Esophagus muscularis mucosa (tissue), 4 donors: ENCODE measurements at regions not wholly inside any gene's neighbourhood (a gene's known extent, or its start where the extent isn't known, plus 50 kb on each side); places are given as distances from the start of the nearest gene placed in this dataset.

Source experiments
- DNase-seq: peaks from one replicate; pipeline ENCODE4 v3.0.0-alpha.2; 2017; ENCODE audit errors: extremely low spot score
- H3K27ac ChIP-seq, 4 donors: fragments of 200-600 bp; sonication (generic); replicated peaks in 1 of 4; 1 replicate in 3 of 4; 2 replicates in 1 of 4; pipeline ENCODE4 v1.5.1; 2016 to 2019; ENCODE audit warnings: mild to moderate bottlenecking in 1 of 4
- H3K27me3 ChIP-seq, 4 donors: fragments of 200-600 bp; sonication (generic); one replicate each; pipeline versions ENCODE4 v1.5.1 to v1.6.0; 2016 to 2019
- H3K36me3 ChIP-seq, 4 donors: fragments of 200-600 bp; sonication (generic); one replicate each; pipeline ENCODE4 v1.5.1; 2016 to 2019
- H3K4me1 ChIP-seq, 4 donors: fragments of 200-600 bp; sonication (generic); one replicate each; pipeline ENCODE4 v1.5.1; 2016 to 2019
- H3K4me3 ChIP-seq, 4 donors: fragments of 200-600 bp; sonication (generic); 1 replicate in 2 of 4; 2 replicates in 2 of 4; pipeline ENCODE4 v1.5.1; 2016 to 2019; ENCODE audit warnings: mild to moderate bottlenecking in 4 of 4, moderate library complexity in 1 of 4
- H3K9me3 ChIP-seq, 4 donors: fragments of 200-600 bp; sonication (generic); 1 replicate in 3 of 4; 2 replicates in 1 of 4; pipeline ENCODE4 v1.5.1; 2016 to 2019
- CTCF ChIP-seq, 3 experiments: fragments of 200-600 bp in 2 of 3; fragments of 450-650 bp in 1 of 3; sonication (generic) in 2 of 3; IDR thresholded peaks; one replicate each; pipeline ENCODE4 v1.5.1; 2017 to 2019; ENCODE audit warnings: antibody characterized with exemption in 3 of 3, mild to moderate bottlenecking in 2 of 3, moderate library complexity in 1 of 3
- EP300 ChIP-seq: sonication (generic); formaldehyde crosslinking; IDR thresholded peaks from one replicate; pipeline ENCODE4 v1.6.1; 2017; ENCODE audit warnings: antibody characterized with exemption
- POLR2A ChIP-seq: fragments of 450-650 bp; IDR thresholded peaks from one replicate; pipeline ENCODE4 v1.6.1; 2017; ENCODE audit warnings: antibody characterized with exemption, moderate library complexity, mild to moderate bottlenecking, low read depth
- POLR2AphosphoS5 ChIP-seq, 2 donors: sonication (generic); formaldehyde crosslinking; IDR thresholded peaks; one replicate each; pipeline ENCODE4 v1.6.1; 2017; ENCODE audit warnings: antibody characterized with exemption in 2 of 2
- WGBS: methylation state at CpG from one replicate; pipeline ENCODE4 v1.1.5; 2018; 5-methylcytosine and 5-hydroxymethylcytosine counted together
- intact Hi-C: fragments of 100-400 bp; cut with DNase I; formaldehyde crosslinking; loops from one replicate; pipeline ENCODE4 v1.15.1; 2023

GRCh38 chr11:28951191-28951590 is 843.0 kb downstream of the METTL15 start:
- H3K36me3 ChIP-seq: no peaks in the 10 kb centered on the region
- H3K27ac ChIP-seq: no peak overlapping the region
- no peak for DNase-seq
- peaks cover 0 to 8% (median 3%) of the 10 kb centered on the region in 4 donors for H3K9me3 ChIP-seq
- H3K27me3 ChIP-seq: no peaks in the 10 kb centered on the region
- H3K4me3 ChIP-seq: no peak overlapping the region
- TF ChIP-seq CTCF (IDR thresholded peaks at IDR 0.05): no peak
- no peak for TF ChIP-seq POLR2A
- TF ChIP-seq EP300: no peak
- TF ChIP-seq POLR2AphosphoS5 (IDR thresholded peaks at IDR 0.05): no peak
- WGBS: 94% methylated on average over 1 of the region's 1 CpG
- intact Hi-C loops: no loop called here
- H3K4me1 ChIP-seq: no peaks in the 10 kb centered on the region

- Histone ChIP-seq H3K4me1 (no peaks in the 10 kb centered on the region), H3K36me3 (no peaks in the 10 kb centered on the region), H3K4me3 (no peak overlapping the region), H3K9me3 (no peaks in the 10 kb centered on the region), H3K27ac (no peak overlapping the region), H3K27me3 (no peaks in the 10 kb centered on the region)
- TF ChIP-seq EP300 (no peak), CTCF (IDR thresholded peaks at IDR 0.05) (no peak)
- 60% methylated on average over 2 of the region's 2 CpGs for WGBS
- intact Hi-C loops: no loop called here
- DNase-seq: no peak
Observed at GRCh38 chr11:28939381-28939780, 831.2 kb downstream of the METTL15 start.

GRCh38 chr11:28938091-28938490 is 829.9 kb downstream of the METTL15 start:
- Histone ChIP-seq H3K27ac (no peak overlapping the region), H3K9me3 (no peaks in the 10 kb centered on the region), H3K27me3 (no peaks in the 10 kb centered on the region), H3K36me3 (no peaks in the 10 kb centered on the region), H3K4me1 (no peaks in the 10 kb centered on the region), H3K4me3 (no peak overlapping the region)
- WGBS: 79% methylated on average over 1 of the region's 1 CpG
- TF ChIP-seq POLR2AphosphoS5 (IDR thresholded peaks at IDR 0.05) (no peak), EP300 (no peak), POLR2A (no peak), CTCF (IDR thresholded peaks at IDR 0.05) (no peak)
- intact Hi-C loops: no loop called here
- no peak for DNase-seq

- WGBS: 92% methylated on average over 4 of the region's 4 CpGs
Observed at GRCh38 chr11:28932940-28933339, 824.8 kb downstream of the METTL15 start.

More at GRCh38 chr11:28932940-28933339, 824.8 kb downstream of the METTL15 start:
- no peak for DNase-seq
- H3K4me3 ChIP-seq: no peak overlapping the region
- H3K27ac ChIP-seq: no peak overlapping the region
- H3K36me3 ChIP-seq: no peaks in the 10 kb centered on the region
- intact Hi-C loops: no loop called here
- no peak for TF ChIP-seq CTCF (IDR thresholded peaks at IDR 0.05)
- no peak for TF ChIP-seq EP300
- TF ChIP-seq POLR2A: no peak
- TF ChIP-seq POLR2AphosphoS5 (IDR thresholded peaks at IDR 0.05): no peak
- H3K9me3 ChIP-seq: peaks cover 0 to 14% (median 10%) of the 10 kb centered on the region in 4 donors
- no peaks in the 10 kb centered on the region for H3K4me1 ChIP-seq
- H3K27me3 ChIP-seq: no peaks in the 10 kb centered on the region
